Aorta (tissue), 5 donors: ENCODE measurements at regions not wholly inside any gene's neighbourhood (a gene's known extent, or its start where the extent isn't known, plus 50 kb on each side); places are given as distances from the start of the nearest gene placed in this dataset.

Experiments
- ATAC-seq: fragments of 200-7000 bp; cut with Tn5 transposase; one replicate; pipeline ENCODE4 v1.9.1; 2022; ENCODE audit warnings: moderate library complexity; ENCODE audit not compliant: low FRiP score
- DNase-seq, 2 donors: peaks; one replicate each; pipeline ENCODE4 v3.0.0-alpha.2; 2020
- H3K27ac ChIP-seq, 2 donors: one replicate each; pipeline ENCODE4 v1.5.1; 2013; ENCODE audit warnings: low read length in 2 of 2, mild to moderate bottlenecking in 2 of 2, moderate library complexity in 2 of 2, control low read depth in 1 of 2, inconsistent platforms in 1 of 2, low read depth in 1 of 2
- H3K27me3 ChIP-seq, 2 donors: one replicate each; pipeline ENCODE4 v1.6.1; 2013; ENCODE audit warnings: control low read depth in 1 of 2, low read length in 1 of 2, mild to moderate bottlenecking in 1 of 2, moderate library complexity in 1 of 2; ENCODE audit not compliant: insufficient read depth in 2 of 2, control insufficient read depth in 1 of 2
- H3K36me3 ChIP-seq, 2 donors: one replicate each; pipeline ENCODE4 v1.6.1; 2013; ENCODE audit warnings: control low read depth in 1 of 2, low read length in 1 of 2, mild to moderate bottlenecking in 1 of 2; ENCODE audit not compliant: insufficient read depth in 2 of 2, control insufficient read depth in 1 of 2
- H3K4me1 ChIP-seq, 2 donors: one replicate each; pipeline ENCODE4 v1.6.1; 2013; ENCODE audit warnings: low read length in 2 of 2, control low read depth in 1 of 2, mild to moderate bottlenecking in 1 of 2, moderate library complexity in 1 of 2; ENCODE audit not compliant: insufficient read depth in 2 of 2, control insufficient read depth in 1 of 2
- H3K4me3 ChIP-seq, 2 donors: one replicate each; pipeline ENCODE4 v1.5.1; 2013; ENCODE audit warnings: low read length in 2 of 2, control low read depth in 1 of 2, mild to moderate bottlenecking in 1 of 2
- H3K9me3 ChIP-seq: one replicate; pipeline ENCODE4 v1.6.1; 2013; ENCODE audit warnings: mild to moderate bottlenecking, low read length; ENCODE audit not compliant: control insufficient read depth
- WGBS, 2 donors: extraction: QIAGEN DNeasy Blood & Tissue Kit; methylation state at CpG; one replicate each; pipeline ENCODE4 v1.1.7; 2013; 5-methylcytosine and 5-hydroxymethylcytosine counted together
- intact Hi-C, 2 donors: fragments of 100-400 bp; cut with DNase I; formaldehyde crosslinking; loops; one replicate each; pipeline versions ENCODE4 v1.14.2 to v1.15.0; 2022
- donor health status: healthy with polysubstance abuse.
- donor health status: Bipolar disorder and iron deficiency.
- donor health status: DM: no; HTN: no; CAD: no.
- donor health status: DM: no; HTN: no; CAD: no.
- donor health status: DM: yes; HTN: yes; CAD: no.

DNA sequence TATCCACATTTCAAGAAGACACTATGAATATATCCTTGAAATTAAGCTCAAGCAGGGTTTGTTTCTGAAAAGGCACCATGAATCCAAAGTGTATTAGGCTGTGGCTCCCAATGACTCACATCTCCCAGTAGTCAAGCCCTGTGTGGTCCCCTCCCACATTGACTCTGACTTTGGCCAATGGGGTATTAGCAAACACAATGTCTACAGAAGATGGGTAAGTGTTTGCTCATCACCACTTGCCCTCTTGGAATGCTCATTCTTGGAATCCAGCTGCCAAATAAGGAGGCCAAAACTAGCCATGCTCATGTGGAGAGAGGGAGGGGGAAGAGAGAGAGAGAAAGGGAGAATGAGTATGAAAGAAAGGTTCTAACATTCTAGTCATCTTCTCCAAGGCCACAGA, 490.0 kb downstream of the TXNL1 start:
- Histone ChIP-seq H3K9me3 (no peaks in the 10 kb centered on the region), H3K4me3 (no peak overlapping the region), H3K36me3 (no peaks in the 10 kb centered on the region), H3K27ac (no peak overlapping the region), H3K4me1 (no peaks in the 10 kb centered on the region), H3K27me3 (no peaks in the 10 kb centered on the region)
- ATAC-seq (no peak), DNase-seq (no peak)
- intact Hi-C loops, result no loop called here

DNA sequence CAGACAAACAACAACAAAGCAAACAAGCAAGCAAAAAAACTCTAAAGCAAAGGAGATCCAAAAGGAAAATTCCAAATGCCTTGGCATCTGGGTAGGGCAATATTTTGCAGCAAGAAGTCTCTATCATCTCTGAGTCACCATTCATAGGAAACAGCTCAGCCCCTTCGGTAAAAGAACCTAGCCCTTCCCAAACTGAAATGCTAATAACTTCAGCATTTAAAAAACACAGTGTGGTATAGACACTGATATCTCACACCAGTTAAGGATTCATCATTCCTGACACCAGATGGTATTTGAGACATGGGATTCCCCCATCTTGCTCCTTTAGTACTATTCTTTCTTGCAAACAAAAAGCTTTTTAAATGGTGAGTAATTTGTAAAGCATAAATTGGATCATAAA, 491.8 kb downstream of the TXNL1 start:
- no peak overlapping the region for H3K4me3 ChIP-seq
- WGBS, 2 donors, result 57 to 69% methylated on average over 1 of the region's 1 CpG
- ATAC-seq, result no peak
- no peak overlapping the region for H3K27ac ChIP-seq
- H3K9me3 ChIP-seq, result no peaks in the 10 kb centered on the region
- intact Hi-C loops, result no loop called here
- no peaks in the 10 kb centered on the region for H3K4me1 ChIP-seq
- no peaks in the 10 kb centered on the region for H3K27me3 ChIP-seq
- H3K36me3 ChIP-seq, result no peaks in the 10 kb centered on the region
- DNase-seq, result no peak

DNA sequence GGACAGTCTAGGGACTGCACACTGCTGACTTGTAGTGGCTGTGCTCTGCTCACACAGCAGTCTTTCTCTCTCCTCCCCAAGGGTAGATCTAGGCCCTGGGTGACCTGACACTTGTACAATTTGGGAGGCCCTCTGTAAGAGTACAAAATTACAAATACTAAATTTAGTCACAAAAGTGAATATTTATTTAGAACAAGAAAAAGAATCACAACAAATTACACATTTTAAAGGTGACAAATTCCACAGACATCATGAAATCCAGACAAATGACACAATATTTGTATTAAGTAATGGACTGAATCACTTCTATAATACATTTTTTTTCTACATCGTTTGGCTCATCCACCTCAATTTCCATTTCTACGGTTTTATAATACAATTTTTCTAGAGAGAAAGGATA, 496.4 kb downstream of the TXNL1 start:
- Histone ChIP-seq H3K27me3 (no peaks in the 10 kb centered on the region), H3K9me3 (no peaks in the 10 kb centered on the region), H3K27ac (no peak overlapping the region), H3K36me3 (no peaks in the 10 kb centered on the region), H3K4me3 (no peak overlapping the region), H3K4me1 (no peaks in the 10 kb centered on the region)
- ATAC-seq (no peak), DNase-seq (no peak)
- 74 to 88% methylated on average over 2 of the region's 2 CpGs for WGBS, 2 donors
- intact Hi-C loops, result no loop called here

DNA sequence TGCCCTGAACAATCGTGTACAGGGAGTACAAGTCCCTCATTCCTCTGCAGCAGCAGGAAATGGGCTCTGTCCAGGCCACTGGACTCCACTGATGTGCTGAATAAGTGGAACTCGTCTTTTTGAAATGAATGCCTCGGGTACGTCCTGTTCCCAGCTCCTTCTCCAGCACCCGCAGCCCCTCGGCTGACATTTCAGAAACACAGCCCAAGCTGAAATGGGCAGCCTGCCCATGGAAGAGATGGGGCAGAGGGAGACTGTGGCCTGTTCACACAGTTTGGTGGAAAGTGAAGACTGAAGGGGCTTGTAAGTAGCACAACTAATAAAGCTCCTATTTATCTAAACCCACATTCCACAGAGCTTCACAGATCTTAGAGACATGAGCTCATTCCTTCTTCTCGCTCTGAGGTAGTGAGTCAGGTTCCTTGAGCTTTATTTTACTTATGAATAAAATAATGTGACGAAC, 498.6 kb downstream of the TXNL1 start:
- WGBS, 2 donors, result 44 to 49% methylated on average over 8 of the region's 8 CpGs

DNA sequence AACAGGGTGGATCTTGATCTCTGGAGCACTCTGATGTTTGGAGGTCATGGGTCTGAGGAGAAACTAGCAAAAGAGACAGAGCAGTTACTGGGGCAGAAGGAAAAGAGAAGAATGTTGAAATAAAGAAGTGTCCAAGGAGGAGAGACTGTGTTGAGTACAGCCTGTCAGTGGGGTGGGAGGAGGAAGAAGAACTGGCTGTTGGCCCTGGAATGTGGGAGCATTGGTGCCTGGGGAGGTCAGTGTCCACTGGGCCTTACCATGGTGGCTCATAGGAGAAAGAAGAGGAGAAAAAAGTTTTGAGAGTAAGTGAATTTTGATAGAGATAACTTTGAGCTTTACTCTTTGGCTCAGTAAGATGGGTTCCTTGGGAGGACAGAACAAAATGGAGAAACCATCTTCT, 499.0 kb downstream of the TXNL1 start:
- ATAC-seq, result no peak
- intact Hi-C loops, result no loop called here
- H3K27me3 ChIP-seq, result no peaks in the 10 kb centered on the region
- DNase-seq, result no peak
- H3K36me3 ChIP-seq, result no peaks in the 10 kb centered on the region
- H3K27ac ChIP-seq, result peak overlapping the region in 1 of 2 donors; percentile 50
- H3K4me1 ChIP-seq, result no peaks in the 10 kb centered on the region
- no peak overlapping the region for H3K4me3 ChIP-seq
- H3K9me3 ChIP-seq, result no peaks in the 10 kb centered on the region

More for the DNA sequence above, 498.6 kb downstream of the TXNL1 start:
- intact Hi-C loops, result no loop called here
- ATAC-seq (peak; percentile 9), DNase-seq (no peak)
- Histone ChIP-seq H3K9me3 (no peaks in the 10 kb centered on the region), H3K4me3 (no peak overlapping the region), H3K27ac (peak overlapping the region in 1 of 2 donors; percentile 37), H3K27me3 (no peaks in the 10 kb centered on the region), H3K36me3 (no peaks in the 10 kb centered on the region), H3K4me1 (no peaks in the 10 kb centered on the region)

DNA sequence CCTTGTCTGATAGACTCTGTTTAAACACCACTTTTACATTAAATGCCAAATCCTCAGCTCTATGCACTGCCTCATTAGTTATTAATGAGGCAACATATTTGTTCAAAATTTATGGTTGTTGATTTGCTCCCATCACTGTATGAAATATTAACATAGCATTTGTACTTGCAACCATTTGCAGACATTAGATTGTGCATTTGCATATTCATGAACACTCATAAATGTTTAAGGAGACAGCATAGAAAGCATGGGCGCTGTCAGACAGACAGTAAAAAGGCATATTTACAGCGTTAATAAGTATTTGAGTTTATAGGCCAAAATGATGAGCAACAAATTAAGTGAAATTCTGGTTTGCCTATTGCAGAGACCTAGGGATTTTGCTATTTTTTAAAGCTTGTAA, 502.3 kb downstream of the TXNL1 start:
- H3K36me3 ChIP-seq, result no peaks in the 10 kb centered on the region

DNA sequence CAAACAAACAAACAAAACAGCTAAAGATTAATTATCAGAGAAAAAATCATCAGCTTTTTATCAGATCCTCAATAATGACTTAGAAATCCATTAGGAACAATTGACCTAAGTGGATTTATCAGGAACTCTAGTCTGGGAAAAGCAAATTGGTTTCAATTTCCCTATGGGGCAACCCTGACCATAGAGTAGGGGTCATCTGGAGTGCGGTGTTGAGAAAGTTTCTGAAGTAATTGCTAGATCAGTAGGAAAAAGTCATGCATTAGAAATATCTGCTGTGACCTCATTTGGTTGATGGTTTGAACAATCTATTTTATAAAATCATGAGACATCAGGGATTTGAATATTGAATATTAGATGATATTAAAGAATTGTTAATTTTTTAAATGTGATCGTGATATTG, 507.9 kb downstream of the TXNL1 start:
- Histone ChIP-seq H3K4me1 (no peaks in the 10 kb centered on the region), H3K27ac (no peak overlapping the region), H3K4me3 (no peak overlapping the region), H3K36me3 (no peaks in the 10 kb centered on the region), H3K27me3 (no peaks in the 10 kb centered on the region), H3K9me3 (no peaks in the 10 kb centered on the region)
- WGBS, 2 donors, result 95 to 97% methylated on average over 2 of the region's 2 CpGs
- intact Hi-C loops, result no loop called here
- no peak for DNase-seq
- no peak for ATAC-seq

More for the DNA sequence above, 502.3 kb downstream of the TXNL1 start:
- ATAC-seq, result no peak
- no peak overlapping the region for H3K27ac ChIP-seq
- 96 to 99% methylated on average over 2 of the region's 2 CpGs for WGBS, 2 donors
- H3K27me3 ChIP-seq, result no peaks in the 10 kb centered on the region
- no peaks in the 10 kb centered on the region for H3K9me3 ChIP-seq
- intact Hi-C loops, result no loop called here
- H3K4me1 ChIP-seq, result no peaks in the 10 kb centered on the region
- no peak overlapping the region for H3K4me3 ChIP-seq
- DNase-seq, result no peak

DNA sequence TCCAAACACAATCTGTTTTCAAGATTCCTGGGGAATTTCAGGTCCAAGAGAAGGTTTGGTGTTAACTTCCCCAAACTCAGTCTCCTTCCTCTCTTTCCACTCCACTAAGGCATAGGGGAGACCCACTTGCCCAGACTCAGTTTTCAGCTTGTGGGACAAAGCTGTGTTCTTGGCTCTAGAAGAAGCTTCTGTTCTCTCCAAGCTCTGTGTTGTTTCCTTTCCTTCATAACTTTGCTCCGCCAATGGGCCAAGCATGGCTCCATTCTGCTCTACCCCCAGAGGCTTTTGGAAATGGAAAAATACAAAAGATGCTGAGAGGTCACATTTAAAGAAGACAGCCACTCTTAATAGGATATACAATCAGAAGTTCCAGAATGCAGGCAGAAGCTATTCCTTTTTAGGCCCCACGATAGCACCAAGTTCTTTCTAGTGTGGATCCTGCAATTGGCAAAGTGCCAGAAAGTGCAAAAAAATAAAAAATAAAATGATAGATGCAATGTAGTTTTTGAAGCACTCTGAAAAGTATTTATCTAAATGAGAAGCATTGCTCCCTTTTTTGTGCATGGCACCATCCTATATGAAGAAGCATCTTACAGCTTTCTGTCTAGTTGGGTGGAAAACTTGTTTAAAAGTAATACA, 510.1 kb downstream of the TXNL1 start:
- no peak overlapping the region for H3K4me3 ChIP-seq
- H3K4me1 ChIP-seq, result no peaks in the 10 kb centered on the region
- H3K36me3 ChIP-seq, result no peaks in the 10 kb centered on the region
- no peaks in the 10 kb centered on the region for H3K27me3 ChIP-seq
- no peak for ATAC-seq
- no peak overlapping the region for H3K27ac ChIP-seq
- 19 to 35% methylated on average over 2 of the region's 2 CpGs for WGBS, 2 donors
- DNase-seq, result no peak
- intact Hi-C loops, result no loop called here
- H3K9me3 ChIP-seq, result no peaks in the 10 kb centered on the region

DNA sequence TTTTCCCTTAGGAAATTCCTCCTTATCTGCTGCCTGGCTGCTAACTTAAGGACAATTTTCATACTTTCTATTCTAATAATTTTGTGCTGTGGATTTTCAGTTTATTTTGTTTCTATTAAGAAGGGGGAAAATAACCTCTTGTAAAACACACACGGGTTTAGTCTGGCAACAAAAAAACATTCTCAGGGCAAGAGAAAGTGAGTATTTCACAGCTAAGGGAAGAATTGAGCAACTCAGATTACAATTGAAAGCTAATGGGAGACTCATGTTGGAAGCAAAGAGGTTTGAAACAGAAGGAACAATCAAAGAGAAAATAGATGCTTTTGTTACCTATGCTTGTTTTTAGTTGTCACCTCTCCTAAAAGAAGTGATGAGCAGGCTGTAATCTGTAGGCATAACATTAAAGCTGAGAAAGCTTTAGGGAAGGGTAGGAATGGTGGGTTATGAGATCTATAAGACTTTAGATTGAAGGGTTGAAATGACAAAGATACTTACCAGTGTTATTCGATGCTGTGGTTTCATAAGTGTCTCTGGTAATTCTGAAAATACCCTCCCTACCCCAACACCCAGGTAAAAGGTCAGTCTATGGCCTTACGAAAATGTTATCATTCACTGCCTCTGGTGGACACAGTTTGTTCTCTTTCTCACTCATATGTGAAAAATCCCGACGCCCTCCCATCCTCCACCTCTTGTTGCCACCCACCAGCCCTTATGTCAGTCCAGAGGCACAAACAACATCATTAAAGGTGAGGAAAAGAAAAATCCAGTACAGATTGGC, 510.9 kb downstream of the TXNL1 start:
- ATAC-seq (no peak), DNase-seq (no peak)
- Histone ChIP-seq H3K27me3 (no peaks in the 10 kb centered on the region), H3K36me3 (no peaks in the 10 kb centered on the region), H3K4me3 (no peak overlapping the region), H3K27ac (no peak overlapping the region), H3K4me1 (no peaks in the 10 kb centered on the region), H3K9me3 (no peaks in the 10 kb centered on the region)
- 75 to 76% methylated on average over 5 of the region's 5 CpGs for whole genome bisulfite sequencing, 2 donors
- intact Hi-C loops, result no loop called here
